ENCODE measurements at regions not wholly inside any gene's neighbourhood (a gene's known extent, or its start where the extent isn't known, plus 50 kb on each side); places are given as distances from the start of the nearest gene placed in this dataset.
"Not testable (repeated sequence)": the region's sequence is repeated elsewhere in the genome, so short reads cannot be mapped to it uniquely, and the experiment has no call there.

DNA sequence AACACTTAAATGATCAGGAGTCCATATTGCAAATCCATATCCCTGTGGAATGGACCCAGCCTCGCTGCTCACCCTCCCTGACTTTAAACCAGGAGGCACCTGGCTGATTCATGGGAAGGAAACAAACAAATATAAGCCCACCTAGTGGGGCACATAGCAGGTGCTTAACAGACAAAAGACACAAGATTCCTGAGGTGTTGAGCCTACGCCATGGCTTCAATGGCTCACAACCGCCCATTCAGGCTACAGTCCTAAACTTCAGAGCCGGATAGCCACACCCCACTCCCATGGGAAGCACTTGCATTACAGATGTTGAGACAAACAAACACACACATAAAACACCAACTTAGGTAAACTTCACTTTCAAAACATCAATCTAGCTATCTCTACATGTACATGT is 359.9 kb downstream of the ICE1 start:
- DNase-seq, result no peak

- no peak for DNase-seq
These were observed 358.9 kb downstream of the ICE1 start for GRCh38 chr5:5781335-5781734.

GRCh38 chr5:5780253-5780652 is 357.8 kb downstream of the ICE1 start:
- DNase-seq, result no peak

- DNase-seq, result no peak
These were observed 354.5 kb downstream of the ICE1 start for GRCh38 chr5:5777013-5777412.

DNA sequence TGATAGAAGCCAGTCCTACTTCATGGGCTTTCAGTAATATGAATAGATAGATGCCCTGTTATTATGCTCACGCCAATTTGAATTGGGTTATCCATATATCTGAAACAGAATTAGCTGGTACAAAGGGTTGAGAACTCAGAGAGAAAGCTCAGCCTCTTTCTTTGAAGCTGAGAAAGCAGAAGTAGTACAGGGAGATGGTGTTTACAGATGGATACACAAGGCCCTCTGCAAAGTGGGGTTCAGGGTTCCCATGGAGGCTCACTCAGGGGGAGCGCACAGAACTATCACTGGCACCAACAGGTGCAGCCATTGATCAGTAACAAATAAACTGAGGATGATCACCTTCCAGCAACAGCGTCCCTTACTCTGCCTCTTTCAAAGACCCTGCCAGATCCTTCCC is 349.7 kb downstream of the ICE1 start:
- no peak for DNase-seq

- no peak for DNase-seq
These were observed 348.3 kb downstream of the ICE1 start for GRCh38 chr5:5770825-5771224.

DNA sequence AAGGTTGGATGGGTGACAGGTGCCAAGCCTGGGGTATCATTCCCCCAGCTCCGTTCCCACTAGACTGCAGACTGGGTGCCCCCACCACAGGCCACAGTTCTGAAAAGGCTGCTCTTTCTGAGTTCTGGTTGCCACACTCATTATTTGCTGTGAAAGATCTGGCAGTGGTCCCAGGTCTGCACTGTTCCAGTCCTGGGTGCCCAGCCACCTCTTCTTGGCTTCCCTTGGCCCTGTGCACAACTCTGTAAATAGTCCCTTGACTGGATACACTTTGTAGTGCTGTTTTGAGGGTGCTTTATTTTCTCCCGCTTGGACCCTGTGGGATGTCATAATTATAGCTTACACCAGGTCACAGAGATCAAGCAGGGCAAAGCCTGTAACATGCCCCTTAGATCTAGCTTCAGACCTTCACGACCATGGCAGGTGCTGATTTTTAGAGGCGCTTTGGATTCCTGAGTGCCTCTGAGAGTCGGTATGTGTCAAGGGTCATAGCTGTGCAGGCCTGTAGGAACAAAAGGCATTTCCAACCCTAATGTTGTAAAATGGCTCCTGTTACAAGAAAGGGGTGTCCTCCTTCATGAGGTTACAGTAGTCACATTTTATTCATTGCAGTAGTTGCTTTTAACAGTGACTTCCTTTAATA is 344.9 kb downstream of the ICE1 start:
- no peak for DNase-seq

GRCh38 chr5:5765066-5765850 is 342.8 kb downstream of the ICE1 start:
- DNase-seq, result no peak

DNA sequence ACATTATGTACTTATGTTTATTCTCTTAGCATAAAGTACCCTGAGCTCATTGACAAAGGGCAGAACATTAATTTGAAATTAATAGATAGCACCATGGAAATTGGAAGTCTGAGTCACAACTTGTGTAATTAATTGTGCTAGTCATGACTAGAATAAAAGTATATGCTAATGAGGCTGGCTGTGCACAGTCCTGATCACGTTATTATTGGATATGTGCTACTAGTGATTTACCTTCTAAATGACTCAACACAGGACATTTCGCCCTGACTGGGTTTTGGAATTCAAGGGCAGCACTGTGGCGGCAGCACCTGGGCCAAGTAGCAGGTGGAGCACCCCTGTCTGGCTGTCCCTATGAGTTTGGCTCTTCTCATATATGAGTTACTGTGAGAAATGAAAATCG is 341.8 kb downstream of the ICE1 start:
- DNase-seq, result no peak

DNA sequence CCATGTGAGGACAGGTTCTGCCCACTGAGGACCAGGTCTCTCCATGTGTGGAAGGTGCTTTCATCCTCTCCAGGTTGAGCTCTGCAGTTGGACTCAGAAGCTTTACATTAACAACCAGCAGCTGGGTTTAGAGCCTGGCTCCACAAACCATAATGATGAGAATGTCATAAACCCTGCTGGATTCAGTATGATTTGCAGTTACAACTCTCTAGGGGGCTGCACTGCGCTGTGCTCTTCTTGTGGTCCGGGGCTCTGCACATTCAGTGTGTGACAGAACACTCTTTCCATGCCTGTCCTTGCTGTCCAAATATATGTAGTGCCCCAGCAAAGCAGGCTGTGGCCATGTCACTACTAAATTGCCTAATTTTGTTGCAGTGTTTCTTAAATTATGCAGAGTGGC is 334.3 kb downstream of the ICE1 start:
- no peak for DNase-seq

DNA sequence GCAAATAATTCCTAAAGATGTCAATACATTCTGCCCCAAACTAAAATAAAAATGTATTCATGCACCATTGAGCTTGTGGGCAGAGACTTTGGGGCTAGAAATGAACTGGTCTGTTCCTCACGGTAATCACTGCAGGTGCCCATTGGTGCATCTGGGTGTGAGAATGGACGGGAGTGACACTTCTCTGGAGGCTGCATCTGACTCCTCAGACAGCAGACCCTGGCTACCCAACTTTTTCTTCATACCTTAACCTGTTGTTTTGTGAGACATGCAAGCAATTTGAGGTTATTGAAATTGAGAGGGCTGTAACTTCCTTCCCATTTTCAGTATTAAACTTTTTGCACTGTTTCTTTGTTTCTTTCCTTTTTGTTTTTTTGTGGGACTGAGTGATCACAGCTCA is 333.4 kb downstream of the ICE1 start:
- DNase-seq, result no peak

DNA sequence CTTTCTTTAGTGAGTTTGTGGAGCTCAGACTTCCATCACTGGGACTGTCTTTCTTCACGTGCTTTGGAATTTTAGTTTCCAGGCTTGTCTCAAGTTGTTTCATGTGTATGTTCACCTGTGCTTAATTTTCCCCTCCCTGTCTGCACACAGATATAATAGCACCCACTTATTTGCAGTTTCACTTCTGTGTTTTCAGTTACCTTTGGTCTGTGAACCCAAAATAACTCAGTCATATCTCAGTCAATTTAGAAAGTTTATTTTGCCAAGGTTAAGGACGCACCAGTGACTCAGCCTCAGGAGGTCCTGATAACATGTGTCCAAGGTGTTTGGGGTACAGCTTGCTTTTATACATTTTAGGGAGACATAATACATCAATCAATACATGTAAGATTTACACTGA is 330.4 kb downstream of the ICE1 start:
- DNase-seq, result no peak

DNA sequence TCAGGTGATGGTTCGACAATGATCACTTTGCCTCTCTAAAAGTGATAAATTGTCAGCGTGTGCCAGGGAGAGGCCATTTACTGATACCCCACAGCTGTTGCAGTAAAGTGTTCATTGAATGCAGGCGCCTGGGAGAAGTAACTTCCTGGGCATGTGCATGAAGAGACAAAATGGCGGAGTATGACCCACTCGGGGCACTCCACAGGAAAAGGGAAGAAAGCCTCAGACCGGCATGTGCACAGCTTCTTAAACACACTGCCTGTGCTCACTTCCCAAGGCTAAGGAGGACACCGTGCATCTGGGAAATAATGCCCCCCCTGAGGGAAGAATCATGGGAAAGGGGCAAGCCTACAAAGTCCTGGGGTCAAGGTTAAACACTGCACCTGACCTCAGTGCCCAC is 329.5 kb downstream of the ICE1 start:
- no peak for DNase-seq

GRCh38 chr5:5751498-5751897 is 329.0 kb downstream of the ICE1 start:
- DNase-seq, result no peak

- no peak for DNase-seq
These were observed 318.9 kb downstream of the ICE1 start for GRCh38 chr5:5741418-5741817.

- DNase-seq, result no peak
These were observed 317.0 kb downstream of the ICE1 start for GRCh38 chr5:5739490-5739945.

DNA sequence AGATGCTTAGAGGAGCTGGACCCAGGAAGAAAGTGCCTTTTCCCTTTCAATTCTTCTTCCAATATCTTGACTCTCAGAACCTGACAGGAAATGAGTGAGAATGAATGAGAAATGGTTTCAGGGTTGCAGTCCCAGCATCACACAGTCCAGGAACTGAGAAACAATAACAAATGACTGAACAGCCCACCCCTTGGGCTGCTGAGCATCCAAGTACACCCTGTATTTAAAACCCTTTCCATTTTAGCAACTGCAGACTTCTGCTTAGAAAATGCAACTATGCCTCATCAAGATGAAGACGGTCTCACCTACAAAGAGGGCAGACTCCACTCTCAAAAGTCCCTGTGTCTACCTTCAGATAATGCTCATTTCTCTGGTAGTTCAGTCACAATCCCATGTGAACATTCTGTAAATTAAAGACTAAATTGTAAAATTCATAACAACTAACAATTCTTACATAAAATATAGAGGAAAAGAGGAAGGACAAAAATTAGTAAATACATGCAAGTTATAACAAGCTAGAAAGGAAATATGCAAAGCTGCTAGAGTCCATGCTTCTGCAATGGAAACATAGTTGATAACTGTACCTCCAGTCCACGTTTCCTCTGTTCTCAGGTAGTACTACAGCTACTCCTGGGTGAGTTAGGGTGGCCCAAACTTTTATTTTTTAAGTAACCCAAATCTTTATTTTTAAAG is 316.5 kb downstream of the ICE1 start:
- no peak for DNase-seq

DNA sequence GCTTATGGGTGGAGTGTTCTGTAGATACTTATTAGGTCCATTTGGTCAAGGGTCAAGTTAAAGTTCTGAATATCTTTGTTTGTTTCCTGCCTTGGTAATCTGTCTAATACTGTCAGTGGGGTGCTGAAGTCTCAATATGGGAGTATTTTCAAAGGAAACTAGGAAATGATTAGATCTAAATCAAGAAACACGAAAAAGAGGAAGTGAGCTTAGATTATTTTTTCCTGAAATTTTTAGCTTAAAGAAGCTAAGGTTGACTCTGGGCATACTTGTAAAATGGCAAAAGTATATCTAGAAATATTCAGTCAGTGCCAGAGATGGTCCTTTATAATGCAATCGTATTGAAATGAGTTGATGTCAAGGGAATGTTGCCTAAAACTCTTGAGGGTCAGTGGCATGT is 313.5 kb downstream of the ICE1 start:
- no peak for DNase-seq

- not testable (repeated sequence) for DNase-seq
These were observed 310.6 kb downstream of the ICE1 start for GRCh38 chr5:5733058-5733457.

DNA sequence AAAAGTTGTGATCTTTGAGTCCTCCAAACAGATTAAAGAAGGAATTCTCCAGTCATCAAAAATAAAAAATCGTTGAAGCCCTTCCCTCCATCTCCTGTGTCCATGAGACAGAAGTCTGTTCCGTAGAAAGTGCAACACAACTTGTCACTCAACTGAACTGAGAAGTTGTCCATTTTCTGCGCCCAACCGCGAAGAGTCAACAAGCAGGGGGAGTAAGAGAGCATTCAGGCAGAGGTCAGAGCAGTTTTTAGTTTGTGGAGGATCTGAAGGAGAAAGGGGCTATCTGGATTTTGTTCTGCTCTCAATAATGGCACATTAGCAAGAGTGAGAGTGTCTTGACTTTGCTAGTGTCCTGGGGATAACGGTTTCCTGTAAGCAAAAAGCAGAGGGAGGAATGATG is 303.9 kb downstream of the ICE1 start:
- no peak for DNase-seq

GRCh38 chr5:5721881-5722280 is 299.4 kb downstream of the ICE1 start:
- DNase-seq, result no peak

GRCh38 chr5:5719292-5719691 is 296.8 kb downstream of the ICE1 start:
- DNase-seq, result no peak

GRCh38 chr5:5716665-5717064 is 294.2 kb downstream of the ICE1 start:
- DNase-seq, result no peak

DNA sequence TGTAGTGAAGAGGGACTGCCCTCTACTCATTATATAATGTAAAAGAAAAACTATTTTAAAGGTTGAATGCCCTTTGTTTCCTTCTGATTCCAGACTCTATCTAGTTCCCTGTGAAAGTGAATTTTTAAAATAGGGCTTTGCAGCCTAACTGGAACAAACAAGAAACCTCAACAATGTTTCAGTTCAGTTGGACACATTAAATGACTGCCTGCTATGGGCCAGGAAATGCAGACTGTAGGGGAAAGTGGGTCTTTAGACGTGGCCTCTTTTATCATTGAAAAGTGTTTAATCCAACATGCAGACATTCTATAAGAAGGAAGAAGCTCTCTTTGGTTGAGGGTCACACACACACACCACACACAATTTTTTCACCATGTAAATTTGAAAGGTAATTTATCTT is 289.1 kb downstream of the ICE1 start:
- no peak for DNase-seq
